ENCODE measurements at regions not wholly inside any gene's neighbourhood (a gene's known extent, or its start where the extent isn't known, plus 50 kb on each side); places are given as distances from the start of the nearest gene placed in this dataset.

DNA sequence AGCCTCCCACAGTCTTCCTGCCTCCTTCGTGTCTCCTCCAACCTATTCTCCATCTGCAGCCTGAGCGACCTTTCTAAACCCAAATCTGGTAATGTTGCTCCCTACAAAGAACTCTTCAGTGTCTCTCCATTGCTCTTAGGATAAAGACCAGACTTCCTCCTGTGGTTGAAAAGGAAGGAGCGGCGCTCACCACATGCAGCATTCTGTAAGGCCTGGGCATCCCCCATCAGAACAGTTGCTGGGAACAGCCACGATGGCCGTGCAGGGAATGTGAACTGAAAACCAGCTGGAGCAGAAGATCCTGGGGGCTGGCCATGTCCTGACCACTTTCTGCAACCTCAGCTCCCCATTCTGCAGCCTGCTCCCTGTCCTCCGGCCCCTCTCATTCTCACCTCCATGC, 237.8 kb upstream of the ZMIZ1 start:
- no peak overlapping the region for H2BK15ac ChIP-seq (replicated peaks; ENCODE audit: low read depth)
- H3K56ac ChIP-seq (ENCODE audit: low read length) = no peak overlapping the region
- no peak overlapping the region for H2BK120ac ChIP-seq (ENCODE audit: low read depth, low read length)
- H3K18ac ChIP-seq (ENCODE audit: low read length) = no peak overlapping the region
- no CpG with 5 or more reads among the region's 7 CpGs for WGBS (ENCODE audit: extremely low coverage, insufficient coverage, low lambda C conversion rate)
- H3K4ac ChIP-seq (ENCODE audit: low read depth, low read length) = no peak overlapping the region
- no peaks in the 10 kb centered on the region for H3K79me2 ChIP-seq (ENCODE audit: control insufficient read depth, insufficient read depth, low read length)
- no peak overlapping the region for H4K8ac ChIP-seq (ENCODE audit: low read depth, low read length)
- H2BK5ac ChIP-seq (ENCODE audit: low read length) = no peak overlapping the region
- no peaks in the 10 kb centered on the region for H3K79me1 ChIP-seq (ENCODE audit: low read length)
- H3K4me1 ChIP-seq (ENCODE audit: control insufficient read depth, low read depth, low read length) = no peaks in the 10 kb centered on the region
- no peaks in the 10 kb centered on the region for H3K36me3 ChIP-seq (ENCODE audit: control insufficient read depth, insufficient read depth, low read length)
- H4K5ac ChIP-seq (ENCODE audit: low read length) = no peak overlapping the region
- H3K27ac ChIP-seq (ENCODE audit: low read depth, low read length) = no peak overlapping the region
- no peak overlapping the region for H3K4me2 ChIP-seq (ENCODE audit: low read length)
- H3K23ac ChIP-seq (ENCODE audit: low read length) = no peak overlapping the region
- no peak overlapping the region for H2AK5ac ChIP-seq (ENCODE audit: low read length)
- H3K4me3 ChIP-seq (ENCODE audit: low read length) = no peak overlapping the region
- no peaks in the 10 kb centered on the region for H3K27me3 ChIP-seq (ENCODE audit: insufficient read depth, low read length, poor library complexity)
- no peak for DNase-seq
- H3K9ac ChIP-seq (ENCODE audit: low read length) = no peak overlapping the region

DNA sequence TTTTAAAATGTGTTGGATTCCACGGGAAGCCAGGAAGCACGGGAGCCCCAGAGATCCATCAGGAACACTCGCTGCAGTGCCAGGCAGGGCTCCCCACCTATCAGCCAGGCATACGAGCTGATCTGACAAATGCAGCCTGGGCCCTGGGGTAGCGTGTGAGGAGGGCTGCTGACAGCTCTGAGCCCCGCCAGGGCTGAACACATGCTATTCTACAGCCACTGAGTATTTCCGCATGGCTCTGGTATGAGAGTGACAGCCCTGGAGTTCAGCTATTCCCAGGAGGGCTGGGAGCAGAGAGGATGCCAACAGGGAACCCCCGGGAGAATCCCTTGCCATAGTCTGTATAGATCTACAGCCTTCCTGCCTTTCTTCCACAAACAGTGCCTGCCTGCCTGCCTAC, 237.3 kb upstream of the ZMIZ1 start:
- Histone ChIP-seq H3K4me3 (ENCODE audit: low read length) (no peak overlapping the region), H2BK15ac (replicated peaks; ENCODE audit: low read depth) (no peak overlapping the region), H3K27me3 (ENCODE audit: insufficient read depth, low read length, poor library complexity) (no peaks in the 10 kb centered on the region), H3K4me2 (ENCODE audit: low read length) (no peak overlapping the region), H3K36me3 (ENCODE audit: control insufficient read depth, insufficient read depth, low read length) (no peaks in the 10 kb centered on the region), H4K8ac (ENCODE audit: low read depth, low read length) (no peak overlapping the region), H3K9ac (ENCODE audit: low read length) (no peak overlapping the region), H3K56ac (ENCODE audit: low read length) (no peak overlapping the region), H2BK5ac (ENCODE audit: low read length) (no peak overlapping the region), H2AK5ac (ENCODE audit: low read length) (no peak overlapping the region), H3K18ac (ENCODE audit: low read length) (no peak overlapping the region), H3K4ac (ENCODE audit: low read depth, low read length) (no peak overlapping the region), H3K23ac (ENCODE audit: low read length) (no peak overlapping the region), H3K27ac (ENCODE audit: low read depth, low read length) (no peak overlapping the region), H3K79me1 (ENCODE audit: low read length) (no peaks in the 10 kb centered on the region), H3K79me2 (ENCODE audit: control insufficient read depth, insufficient read depth, low read length) (no peaks in the 10 kb centered on the region), H3K4me1 (ENCODE audit: control insufficient read depth, low read depth, low read length) (no peaks in the 10 kb centered on the region), H4K5ac (ENCODE audit: low read length) (no peak overlapping the region), H2BK120ac (ENCODE audit: low read depth, low read length) (no peak overlapping the region)
- WGBS (ENCODE audit: extremely low coverage, insufficient coverage, low lambda C conversion rate) = no CpG with 5 or more reads among the region's 8 CpGs
- DNase-seq = no peak

DNA sequence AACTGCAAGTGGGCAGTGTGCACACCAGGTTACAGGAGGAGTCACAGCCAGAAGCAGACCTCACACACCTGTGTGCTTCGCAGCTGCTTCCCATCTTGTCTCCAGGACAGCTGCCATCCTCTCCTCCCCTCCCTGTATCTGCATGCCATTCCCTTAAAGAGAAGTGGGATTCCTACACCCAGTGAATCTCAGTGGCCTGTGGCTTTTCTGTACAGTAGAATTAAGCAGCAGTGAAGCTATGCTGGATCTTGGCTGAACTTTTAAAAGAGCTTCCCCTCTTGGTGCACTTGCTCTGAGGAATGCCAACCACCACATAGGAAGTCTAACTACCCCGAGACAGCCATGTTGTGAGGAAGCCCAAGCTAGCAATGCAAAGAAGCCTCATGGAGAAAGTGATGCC, 236.5 kb upstream of the ZMIZ1 start:
- Histone ChIP-seq H4K5ac (ENCODE audit: low read length) (no peak overlapping the region), H3K4me3 (ENCODE audit: low read length) (no peak overlapping the region), H3K79me2 (ENCODE audit: control insufficient read depth, insufficient read depth, low read length) (no peaks in the 10 kb centered on the region), H3K23ac (ENCODE audit: low read length) (no peak overlapping the region), H2BK120ac (ENCODE audit: low read depth, low read length) (no peak overlapping the region), H3K79me1 (ENCODE audit: low read length) (no peaks in the 10 kb centered on the region), H3K56ac (ENCODE audit: low read length) (no peak overlapping the region), H2AK5ac (ENCODE audit: low read length) (no peak overlapping the region), H2BK15ac (replicated peaks; ENCODE audit: low read depth) (no peak overlapping the region), H3K36me3 (ENCODE audit: control insufficient read depth, insufficient read depth, low read length) (no peaks in the 10 kb centered on the region), H3K9ac (ENCODE audit: low read length) (no peak overlapping the region), H3K4me1 (ENCODE audit: control insufficient read depth, low read depth, low read length) (no peaks in the 10 kb centered on the region), H3K27me3 (ENCODE audit: insufficient read depth, low read length, poor library complexity) (no peaks in the 10 kb centered on the region), H3K27ac (ENCODE audit: low read depth, low read length) (no peak overlapping the region), H4K8ac (ENCODE audit: low read depth, low read length) (no peak overlapping the region), H3K18ac (ENCODE audit: low read length) (no peak overlapping the region), H3K4ac (ENCODE audit: low read depth, low read length) (no peak overlapping the region), H3K4me2 (ENCODE audit: low read length) (no peak overlapping the region), H2BK5ac (ENCODE audit: low read length) (no peak overlapping the region)
- DNase-seq = no peak
- WGBS (ENCODE audit: extremely low coverage, insufficient coverage, low lambda C conversion rate) = no CpG with 5 or more reads among the region's 2 CpGs

DNA sequence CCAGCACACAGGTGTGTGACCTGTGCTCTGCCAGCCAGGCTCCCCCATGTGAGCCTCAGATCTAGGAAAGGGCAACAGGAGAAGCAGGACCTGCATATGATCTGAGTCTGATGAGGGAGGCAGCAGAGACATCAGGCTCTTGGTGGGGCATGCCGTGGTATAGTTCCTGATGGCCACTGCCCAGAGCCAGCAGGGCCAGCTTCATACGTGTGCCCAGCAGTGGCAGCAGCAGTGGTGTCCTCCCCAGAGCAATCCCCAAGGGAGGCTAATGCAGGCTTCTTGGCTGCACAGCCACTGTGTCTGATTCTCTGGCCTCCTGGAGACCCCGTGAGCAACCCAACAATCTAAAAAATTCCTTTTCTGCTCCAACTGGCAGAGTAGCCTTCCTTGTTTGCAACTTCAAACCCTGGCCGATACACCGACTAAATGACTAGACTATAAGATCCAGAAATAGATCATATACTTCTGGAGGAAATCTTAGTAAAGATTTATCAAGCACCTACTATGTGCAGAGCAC, 230.6 kb upstream of the ZMIZ1 start:
- Histone ChIP-seq H2BK5ac (ENCODE audit: low read length) (no peak overlapping the region), H3K36me3 (ENCODE audit: control insufficient read depth, insufficient read depth, low read length) (no peaks in the 10 kb centered on the region), H3K4ac (ENCODE audit: low read depth, low read length) (no peak overlapping the region), H3K4me2 (ENCODE audit: low read length) (no peak overlapping the region), H3K56ac (ENCODE audit: low read length) (no peak overlapping the region), H3K18ac (ENCODE audit: low read length) (no peak overlapping the region), H3K27ac (ENCODE audit: low read depth, low read length) (no peak overlapping the region), H2BK120ac (ENCODE audit: low read depth, low read length) (no peak overlapping the region), H3K4me3 (ENCODE audit: low read length) (no peak overlapping the region), H4K8ac (ENCODE audit: low read depth, low read length) (no peak overlapping the region), H3K9ac (ENCODE audit: low read length) (no peak overlapping the region), H2AK5ac (ENCODE audit: low read length) (no peak overlapping the region), H3K23ac (ENCODE audit: low read length) (no peak overlapping the region), H3K79me2 (ENCODE audit: control insufficient read depth, insufficient read depth, low read length) (no peaks in the 10 kb centered on the region), H2BK15ac (replicated peaks; ENCODE audit: low read depth) (no peak overlapping the region), H3K4me1 (ENCODE audit: control insufficient read depth, low read depth, low read length) (no peaks in the 10 kb centered on the region), H3K79me1 (ENCODE audit: low read length) (no peaks in the 10 kb centered on the region), H4K5ac (ENCODE audit: low read length) (no peak overlapping the region), H3K27me3 (ENCODE audit: insufficient read depth, low read length, poor library complexity) (no peaks in the 10 kb centered on the region)
- WGBS (ENCODE audit: extremely low coverage, insufficient coverage, low lambda C conversion rate) = no CpG with 5 or more reads among the region's 5 CpGs
- DNase-seq = no peak

DNA sequence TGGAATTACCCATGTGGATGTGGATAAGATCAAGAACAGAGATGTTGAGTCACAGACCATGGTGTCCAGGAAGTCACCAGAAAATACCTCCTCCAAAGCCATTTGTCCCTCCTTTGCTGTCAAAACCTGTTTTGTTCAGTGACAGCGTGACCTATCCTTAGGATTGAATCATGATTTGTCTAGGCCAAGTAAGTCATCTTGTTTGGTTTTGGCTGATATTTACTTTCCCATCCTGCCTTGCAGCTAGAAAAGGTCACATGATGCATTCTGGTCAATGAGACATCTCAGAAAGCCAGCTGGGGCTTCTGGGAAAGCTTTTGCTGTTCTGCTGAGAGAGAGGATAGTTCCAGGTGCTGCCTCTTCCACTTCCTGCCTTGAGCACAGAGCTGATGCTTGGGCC, 225.3 kb upstream of the ZMIZ1 start:
- Histone ChIP-seq H3K9ac (ENCODE audit: low read length) (no peak overlapping the region), H3K79me2 (ENCODE audit: control insufficient read depth, insufficient read depth, low read length) (no peaks in the 10 kb centered on the region), H2AK5ac (ENCODE audit: low read length) (no peak overlapping the region), H3K23ac (ENCODE audit: low read length) (no peak overlapping the region), H2BK15ac (replicated peaks; ENCODE audit: low read depth) (no peak overlapping the region), H3K36me3 (ENCODE audit: control insufficient read depth, insufficient read depth, low read length) (no peaks in the 10 kb centered on the region), H3K27ac (ENCODE audit: low read depth, low read length) (no peak overlapping the region), H3K4me1 (ENCODE audit: control insufficient read depth, low read depth, low read length) (no peaks in the 10 kb centered on the region), H3K56ac (ENCODE audit: low read length) (no peak overlapping the region), H2BK120ac (ENCODE audit: low read depth, low read length) (no peak overlapping the region), H3K27me3 (ENCODE audit: insufficient read depth, low read length, poor library complexity) (no peaks in the 10 kb centered on the region), H3K4me3 (ENCODE audit: low read length) (no peak overlapping the region), H4K5ac (ENCODE audit: low read length) (no peak overlapping the region), H3K4ac (ENCODE audit: low read depth, low read length) (no peak overlapping the region), H3K18ac (ENCODE audit: low read length) (no peak overlapping the region), H2BK5ac (ENCODE audit: low read length) (no peak overlapping the region), H3K4me2 (ENCODE audit: low read length) (no peak overlapping the region), H4K8ac (ENCODE audit: low read depth, low read length) (no peak overlapping the region), H3K79me1 (ENCODE audit: low read length) (no peaks in the 10 kb centered on the region)
- DNase-seq = no peak
- no CpG with 5 or more reads among the region's 1 CpG for WGBS (ENCODE audit: extremely low coverage, insufficient coverage, low lambda C conversion rate)

DNA sequence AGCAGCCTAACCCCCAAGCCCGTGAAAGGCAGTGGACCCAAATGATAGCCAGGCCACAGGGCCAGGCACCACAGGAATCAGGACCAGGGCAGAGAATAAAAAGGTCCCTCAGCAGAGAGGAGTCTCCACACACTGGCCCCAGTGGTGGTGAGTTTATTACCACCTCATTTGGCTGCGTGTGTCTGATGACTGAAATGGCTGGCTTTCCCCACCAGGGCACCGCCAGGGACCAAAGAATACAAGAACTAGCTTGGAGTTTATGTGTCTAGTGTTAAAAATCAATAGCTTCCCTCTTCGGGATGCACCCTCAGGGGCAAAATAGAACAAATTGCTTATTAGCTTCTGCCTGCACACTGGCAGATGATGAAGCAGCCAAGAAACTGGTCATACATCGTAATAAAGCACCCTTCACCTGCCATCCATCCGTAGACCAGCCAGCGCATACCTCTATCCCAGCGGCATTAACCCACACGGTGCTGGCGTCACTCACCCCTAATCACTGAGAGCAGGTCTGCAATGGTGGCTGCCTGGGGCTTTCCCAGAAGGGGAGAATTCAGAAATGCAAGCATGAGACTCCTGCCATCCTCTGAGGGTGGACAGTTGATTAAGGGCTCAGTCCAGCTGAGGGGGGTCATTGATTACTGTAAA, 223.7 kb upstream of the ZMIZ1 start:
- no peak overlapping the region for H2AK5ac ChIP-seq (ENCODE audit: low read length)
- no CpG with 5 or more reads among the region's 10 CpGs for WGBS (ENCODE audit: extremely low coverage, insufficient coverage, low lambda C conversion rate)
- H3K27ac ChIP-seq (ENCODE audit: low read depth, low read length) = no peak overlapping the region
- no peak overlapping the region for H4K8ac ChIP-seq (ENCODE audit: low read depth, low read length)
- H3K79me1 ChIP-seq (ENCODE audit: low read length) = no peaks in the 10 kb centered on the region
- H3K4me3 ChIP-seq (ENCODE audit: low read length) = no peak overlapping the region
- H3K56ac ChIP-seq (ENCODE audit: low read length) = no peak overlapping the region
- no peak overlapping the region for H2BK15ac ChIP-seq (replicated peaks; ENCODE audit: low read depth)
- no peak overlapping the region for H4K5ac ChIP-seq (ENCODE audit: low read length)
- no peak overlapping the region for H2BK5ac ChIP-seq (ENCODE audit: low read length)
- H3K36me3 ChIP-seq (ENCODE audit: control insufficient read depth, insufficient read depth, low read length) = no peaks in the 10 kb centered on the region
- H3K4ac ChIP-seq (ENCODE audit: low read depth, low read length) = no peak overlapping the region
- no peak overlapping the region for H3K18ac ChIP-seq (ENCODE audit: low read length)
- no peak overlapping the region for H2BK120ac ChIP-seq (ENCODE audit: low read depth, low read length)
- no peaks in the 10 kb centered on the region for H3K79me2 ChIP-seq (ENCODE audit: control insufficient read depth, insufficient read depth, low read length)
- no peak overlapping the region for H3K23ac ChIP-seq (ENCODE audit: low read length)
- H3K9ac ChIP-seq (ENCODE audit: low read length) = no peak overlapping the region
- H3K4me2 ChIP-seq (ENCODE audit: low read length) = no peak overlapping the region
- no peak for DNase-seq
- no peaks in the 10 kb centered on the region for H3K4me1 ChIP-seq (ENCODE audit: control insufficient read depth, low read depth, low read length)
- no peaks in the 10 kb centered on the region for H3K27me3 ChIP-seq (ENCODE audit: insufficient read depth, low read length, poor library complexity)

Data from mesendoderm (in vitro differentiated cells).